ENCODE measurements at regions not wholly inside any gene's neighbourhood (a gene's known extent, or its start where the extent isn't known, plus 50 kb on each side); places are given as distances from the start of the nearest gene placed in this dataset.

DNA sequence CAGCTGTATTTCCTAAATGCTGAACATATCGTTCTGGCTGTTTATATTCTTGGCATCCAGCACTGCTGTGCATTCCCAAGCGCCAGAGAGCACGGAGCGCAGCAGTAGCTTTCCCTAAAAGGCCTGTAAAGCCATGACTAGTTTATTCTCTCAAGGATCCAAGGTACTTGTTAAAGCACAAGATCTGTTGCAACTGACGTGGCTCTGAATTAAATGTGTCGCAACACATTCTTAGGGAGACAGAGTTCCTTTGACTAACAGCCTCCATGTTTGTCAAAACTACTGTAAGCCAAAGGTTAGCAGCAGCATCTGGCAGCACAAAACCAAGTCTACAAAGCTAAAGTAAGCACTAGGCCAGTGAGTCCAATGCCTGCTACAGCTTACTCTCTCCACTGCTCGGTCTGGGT lies 188.6 kb upstream of the FN1 start (continued):
- TF ChIP-seq, protein P1, sequence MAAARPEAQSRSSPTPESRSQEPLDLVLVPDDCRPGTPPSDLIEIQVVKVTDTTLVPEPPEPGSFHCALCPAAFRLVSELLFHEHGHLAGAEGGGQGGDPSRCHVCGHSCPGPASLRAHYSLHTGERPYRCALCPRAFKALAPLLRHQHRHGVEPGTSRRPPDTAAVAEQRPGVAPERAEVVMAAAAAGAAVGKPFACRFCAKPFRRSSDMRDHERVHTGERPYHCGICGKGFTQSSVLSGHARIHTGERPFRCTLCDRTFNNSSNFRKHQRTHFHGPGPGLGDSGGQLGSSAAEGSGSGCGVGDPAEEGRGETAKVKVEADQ (CRISPR knock-in tag; IDR thresholded peaks at IDR 0.05; ENCODE audit: borderline replicate concordance): no peak
- no peak for TF ChIP-seq ZNF777 (CRISPR knock-in tag; IDR thresholded peaks at IDR 0.05)
- TF ChIP-seq, protein P2, sequence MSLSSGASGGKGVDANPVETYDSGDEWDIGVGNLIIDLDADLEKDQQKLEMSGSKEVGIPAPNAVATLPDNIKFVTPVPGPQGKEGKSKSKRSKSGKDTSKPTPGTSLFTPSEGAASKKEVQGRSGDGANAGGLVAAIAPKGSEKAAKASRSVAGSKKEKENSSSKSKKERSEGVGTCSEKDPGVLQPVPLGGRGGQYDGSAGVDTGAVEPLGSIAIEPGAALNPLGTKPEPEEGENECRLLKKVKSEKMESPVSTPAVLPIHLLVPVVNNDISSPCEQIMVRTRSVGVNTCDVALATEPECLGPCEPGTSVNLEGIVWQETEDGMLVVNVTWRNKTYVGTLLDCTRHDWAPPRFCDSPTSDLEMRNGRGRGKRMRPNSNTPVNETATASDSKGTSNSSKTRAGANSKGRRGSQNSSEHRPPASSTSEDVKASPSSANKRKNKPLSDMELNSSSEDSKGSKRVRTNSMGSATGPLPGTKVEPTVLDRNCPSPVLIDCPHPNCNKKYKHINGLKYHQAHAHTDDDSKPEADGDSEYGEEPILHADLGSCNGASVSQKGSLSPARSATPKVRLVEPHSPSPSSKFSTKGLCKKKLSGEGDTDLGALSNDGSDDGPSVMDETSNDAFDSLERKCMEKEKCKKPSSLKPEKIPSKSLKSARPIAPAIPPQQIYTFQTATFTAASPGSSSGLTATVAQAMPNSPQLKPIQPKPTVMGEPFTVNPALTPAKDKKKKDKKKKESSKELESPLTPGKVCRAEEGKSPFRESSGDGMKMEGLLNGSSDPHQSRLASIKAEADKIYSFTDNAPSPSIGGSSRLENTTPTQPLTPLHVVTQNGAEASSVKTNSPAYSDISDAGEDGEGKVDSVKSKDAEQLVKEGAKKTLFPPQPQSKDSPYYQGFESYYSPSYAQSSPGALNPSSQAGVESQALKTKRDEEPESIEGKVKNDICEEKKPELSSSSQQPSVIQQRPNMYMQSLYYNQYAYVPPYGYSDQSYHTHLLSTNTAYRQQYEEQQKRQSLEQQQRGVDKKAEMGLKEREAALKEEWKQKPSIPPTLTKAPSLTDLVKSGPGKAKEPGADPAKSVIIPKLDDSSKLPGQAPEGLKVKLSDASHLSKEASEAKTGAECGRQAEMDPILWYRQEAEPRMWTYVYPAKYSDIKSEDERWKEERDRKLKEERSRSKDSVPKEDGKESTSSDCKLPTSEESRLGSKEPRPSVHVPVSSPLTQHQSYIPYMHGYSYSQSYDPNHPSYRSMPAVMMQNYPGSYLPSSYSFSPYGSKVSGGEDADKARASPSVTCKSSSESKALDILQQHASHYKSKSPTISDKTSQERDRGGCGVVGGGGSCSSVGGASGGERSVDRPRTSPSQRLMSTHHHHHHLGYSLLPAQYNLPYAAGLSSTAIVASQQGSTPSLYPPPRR (CRISPR knock-in tag; IDR thresholded peaks at IDR 0.05; ENCODE audit: borderline replicate concordance): 0 out of 2 replicates have a peak, but pooled peaks have one; percentile 30
- no peak for TF ChIP-seq ZNF234 (CRISPR knock-in tag; conservative IDR thresholded peaks at IDR 0.05)
- TF ChIP-seq SCMH1 (CRISPR knock-in tag; IDR thresholded peaks at IDR 0.05; ENCODE audit: borderline replicate concordance): no peak
- TF ChIP-seq HCFC1 (IDR thresholded peaks at IDR 0.05; ENCODE audit: low read depth, low read length): no peak
- TF ChIP-seq SSRP1 (CRISPR knock-in tag; IDR thresholded peaks at IDR 0.05): peak; percentile 58; the same call in 1 of the 2 replicates
- TF ChIP-seq, protein P3, sequence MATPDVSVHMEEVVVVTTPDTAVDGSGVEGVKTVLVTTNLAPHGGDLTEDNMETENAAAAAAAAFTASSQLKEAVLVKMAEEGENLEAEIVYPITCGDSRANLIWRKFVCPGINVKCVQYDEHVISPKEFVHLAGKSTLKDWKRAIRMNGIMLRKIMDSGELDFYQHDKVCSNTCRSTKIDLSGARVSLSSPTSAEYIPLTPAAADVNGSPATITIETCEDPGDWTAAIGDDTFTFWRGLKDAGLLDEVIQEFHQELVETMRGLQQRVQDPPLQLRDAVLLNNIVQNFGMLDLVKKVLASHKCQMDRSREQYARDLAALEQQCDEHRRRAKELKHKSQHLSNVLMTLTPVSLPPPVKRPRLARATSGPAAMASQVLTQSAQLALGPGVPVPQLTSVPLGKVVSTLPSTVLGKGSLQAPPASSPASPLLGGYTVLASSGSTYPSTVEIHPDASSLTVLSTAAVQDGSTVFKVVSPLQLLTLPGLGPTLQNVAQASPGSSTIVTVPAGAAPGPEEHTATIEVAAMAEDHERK (CRISPR knock-in tag; IDR thresholded peaks at IDR 0.05; ENCODE audit: low read depth): no peak
- no peak for TF ChIP-seq RFX3 (CRISPR knock-in tag; IDR thresholded peaks at IDR 0.05)
- TF ChIP-seq ZNF235 (CRISPR knock-in tag; IDR thresholded peaks at IDR 0.05; ENCODE audit: borderline replicate concordance): no peak
- 0 out of 2 replicates have a peak, but pooled peaks have one; percentile 38 for TF ChIP-seq ZFP1 (CRISPR knock-in tag; IDR thresholded peaks at IDR 0.05)
- TF ChIP-seq TBX2 (CRISPR knock-in tag; IDR thresholded peaks at IDR 0.05; ENCODE audit: borderline replicate concordance): peak; percentile 69
- TF ChIP-seq, protein P4, sequence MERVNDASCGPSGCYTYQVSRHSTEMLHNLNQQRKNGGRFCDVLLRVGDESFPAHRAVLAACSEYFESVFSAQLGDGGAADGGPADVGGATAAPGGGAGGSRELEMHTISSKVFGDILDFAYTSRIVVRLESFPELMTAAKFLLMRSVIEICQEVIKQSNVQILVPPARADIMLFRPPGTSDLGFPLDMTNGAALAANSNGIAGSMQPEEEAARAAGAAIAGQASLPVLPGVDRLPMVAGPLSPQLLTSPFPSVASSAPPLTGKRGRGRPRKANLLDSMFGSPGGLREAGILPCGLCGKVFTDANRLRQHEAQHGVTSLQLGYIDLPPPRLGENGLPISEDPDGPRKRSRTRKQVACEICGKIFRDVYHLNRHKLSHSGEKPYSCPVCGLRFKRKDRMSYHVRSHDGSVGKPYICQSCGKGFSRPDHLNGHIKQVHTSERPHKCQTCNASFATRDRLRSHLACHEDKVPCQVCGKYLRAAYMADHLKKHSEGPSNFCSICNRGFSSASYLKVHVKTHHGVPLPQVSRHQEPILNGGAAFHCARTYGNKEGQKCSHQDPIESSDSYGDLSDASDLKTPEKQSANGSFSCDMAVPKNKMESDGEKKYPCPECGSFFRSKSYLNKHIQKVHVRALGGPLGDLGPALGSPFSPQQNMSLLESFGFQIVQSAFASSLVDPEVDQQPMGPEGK (CRISPR knock-in tag; IDR thresholded peaks at IDR 0.05): 0 out of 2 replicates have a peak, but pooled peaks have one; percentile 19
- TF ChIP-seq ZMYM4 (CRISPR knock-in tag; IDR thresholded peaks at IDR 0.05): peak; percentile 90
- no peak for TF ChIP-seq CREB1 (IDR thresholded peaks at IDR 0.05)
- TF ChIP-seq CREB1 (CRISPR knock-in tag; IDR thresholded peaks at IDR 0.05): peak; percentile 78
- TF ChIP-seq EED (CRISPR knock-in tag; IDR thresholded peaks at IDR 0.05): no peak
- peak; percentile 52; the same call in 1 of the 2 replicates for TF ChIP-seq SALL1 (CRISPR knock-in tag; IDR thresholded peaks at IDR 0.05)
- TF ChIP-seq, protein P5, sequence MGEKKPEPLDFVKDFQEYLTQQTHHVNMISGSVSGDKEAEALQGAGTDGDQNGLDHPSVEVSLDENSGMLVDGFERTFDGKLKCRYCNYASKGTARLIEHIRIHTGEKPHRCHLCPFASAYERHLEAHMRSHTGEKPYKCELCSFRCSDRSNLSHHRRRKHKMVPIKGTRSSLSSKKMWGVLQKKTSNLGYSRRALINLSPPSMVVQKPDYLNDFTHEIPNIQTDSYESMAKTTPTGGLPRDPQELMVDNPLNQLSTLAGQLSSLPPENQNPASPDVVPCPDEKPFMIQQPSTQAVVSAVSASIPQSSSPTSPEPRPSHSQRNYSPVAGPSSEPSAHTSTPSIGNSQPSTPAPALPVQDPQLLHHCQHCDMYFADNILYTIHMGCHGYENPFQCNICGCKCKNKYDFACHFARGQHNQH (CRISPR knock-in tag; IDR thresholded peaks at IDR 0.05): peak; percentile 52; the same call in 1 of the 2 replicates
- TF ChIP-seq, protein P6, sequence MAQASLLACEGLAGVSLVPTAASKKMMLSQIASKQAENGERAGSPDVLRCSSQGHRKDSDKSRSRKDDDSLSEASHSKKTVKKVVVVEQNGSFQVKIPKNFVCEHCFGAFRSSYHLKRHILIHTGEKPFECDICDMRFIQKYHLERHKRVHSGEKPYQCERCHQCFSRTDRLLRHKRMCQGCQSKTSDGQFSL (CRISPR knock-in tag; IDR thresholded peaks at IDR 0.05): no peak
- no peak for TF ChIP-seq TARDBP (CRISPR knock-in tag; IDR thresholded peaks at IDR 0.05)

Data from HepG2 (cell line).